Caco-2 (cell line): ENCODE measurements at regions not wholly inside any gene's neighbourhood (a gene's known extent, or its start where the extent isn't known, plus 50 kb on each side); places are given as distances from the start of the nearest gene placed in this dataset.

Experiments
- BruUV-seq: library from RNA; stranded (reverse); fragments of 400-500 nt; replicated peaks from 2 replicates; lab custom pipeline; 2021; lab: Mats Ljungman, UMichigan
- CTCF ChIA-PET: fragments of 300-600 bp; sonication (Branson Sonifier 250); formaldehyde crosslinking; loops from one replicate; lab custom pipeline; 2022; ENCODE audit warnings: antibody characterized with exemption; lab: Charles Lee
- POLR2A ChIA-PET: fragments of 300-600 bp; sonication (Branson Sonifier 250); formaldehyde crosslinking; loops from one replicate; lab custom pipeline; 2022; ENCODE audit warnings: antibody characterized with exemption; lab: Charles Lee
- DNase-seq, 2 experiments: peaks; one replicate each; pipeline versions ENCODE4 v3.0.0 to v3.0.0-alpha.2; 2020 to 2022
- H3K27me3 ChIP-seq: replicated peaks from 2 replicates; pipeline ENCODE4 v1.6.0; 2011; ENCODE audit warnings: low read length; ENCODE audit not compliant: control insufficient read depth, insufficient read depth
- H3K36me3 ChIP-seq: 2 replicates; pipeline ENCODE4 v1.5.1; 2011; ENCODE audit warnings: low read length; ENCODE audit not compliant: control insufficient read depth, insufficient read depth
- H3K4me1 ChIP-seq: fragments of 250-450 bp; sonication (Bioruptor Pico); 2 replicates; pipeline ENCODE4 v1.5.1; 2020; ENCODE audit warnings: mild to moderate bottlenecking
- H3K4me3 ChIP-seq: 2 replicates; pipeline ENCODE4 v1.5.1; 2011; ENCODE audit warnings: low read depth, mild to moderate bottlenecking, control low read depth, low read length
- H3K9me3 ChIP-seq: fragments of 250-450 bp; sonication (Bioruptor Pico); 2 replicates; pipeline ENCODE4 v1.5.1; 2020; ENCODE audit warnings: mild to moderate bottlenecking, moderate library complexity
- H3K27ac Mint-ChIP-seq: one replicate; pipeline ENCODE4 v1.8.0; 2022; ENCODE audit warnings: mixed read lengths; ENCODE audit not compliant: unreplicated experiment
- H3K27me3 Mint-ChIP-seq: one replicate; pipeline ENCODE4 v1.8.0; 2022; ENCODE audit warnings: mixed read lengths; ENCODE audit not compliant: insufficient read depth, unreplicated experiment
- H3K36me3 Mint-ChIP-seq: one replicate; pipeline ENCODE4 v1.8.0; 2022; ENCODE audit warnings: mild to moderate bottlenecking, mixed read lengths; ENCODE audit not compliant: insufficient read depth, unreplicated experiment
- H3K4me1 Mint-ChIP-seq: one replicate; pipeline ENCODE4 v1.8.0; 2022; ENCODE audit warnings: low read depth, mixed read lengths; ENCODE audit not compliant: unreplicated experiment
- H3K4me3 Mint-ChIP-seq: one replicate; pipeline ENCODE4 v1.8.0; 2022; ENCODE audit warnings: mild to moderate bottlenecking, moderate library complexity, mixed read lengths; ENCODE audit not compliant: unreplicated experiment
- H3K9me3 Mint-ChIP-seq: one replicate; pipeline ENCODE4 v1.8.0; 2022; ENCODE audit warnings: mixed read lengths; ENCODE audit not compliant: unreplicated experiment
- intact Hi-C: fragments of 100-400 bp; cut with micrococcal nuclease; formaldehyde crosslinking; loops from one replicate; pipeline ENCODE4 v1.10.0; 2022; ENCODE audit not compliant: unreplicated experiment
- TF ChIP-seq, protein P1 (sequence below), 2 experiments: fragments of 200-600 bp in 1 of 2; IDR thresholded peaks; 1 replicate in 1 of 2; 2 replicates in 1 of 2; pipeline versions ENCODE4 v1.5.1 to v1.8.0; 2011 to 2022; ENCODE audit warnings: antibody characterized with exemption in 1 of 2, control low read depth in 1 of 2, inconsistent platforms in 1 of 2, low read depth in 1 of 2, low read length in 1 of 2, mild to moderate bottlenecking in 1 of 2, moderate library complexity in 1 of 2; ENCODE audit not compliant: insufficient read depth in 1 of 2, severe bottlenecking in 1 of 2, unreplicated experiment in 1 of 2

GRCh38 chr2:239519089-239519920, 118.5 kb upstream of the HDAC4 start:
- no TSS peak for BruUV-seq
- no peaks in the 10 kb centered on the region for H3K27me3 Mint-ChIP-seq
- intact Hi-C loops = no loop called here
- Histone ChIP-seq H3K36me3 (no peaks in the 10 kb centered on the region), H3K27me3 (no peaks in the 10 kb centered on the region), H3K4me1 (no peaks in the 10 kb centered on the region), H3K4me3 (no peak overlapping the region), H3K9me3 (no peaks in the 10 kb centered on the region)
- no peak for DNase-seq
- no peak overlapping the region for H3K4me3 Mint-ChIP-seq
- H3K9me3 Mint-ChIP-seq = no peaks in the 10 kb centered on the region
- no peaks in the 10 kb centered on the region for H3K4me1 Mint-ChIP-seq
- no peak overlapping the region for H3K27ac Mint-ChIP-seq
- ChIA-PET CTCF (no interaction called here), POLR2A (no interaction called here)
- TF ChIP-seq, protein P1, sequence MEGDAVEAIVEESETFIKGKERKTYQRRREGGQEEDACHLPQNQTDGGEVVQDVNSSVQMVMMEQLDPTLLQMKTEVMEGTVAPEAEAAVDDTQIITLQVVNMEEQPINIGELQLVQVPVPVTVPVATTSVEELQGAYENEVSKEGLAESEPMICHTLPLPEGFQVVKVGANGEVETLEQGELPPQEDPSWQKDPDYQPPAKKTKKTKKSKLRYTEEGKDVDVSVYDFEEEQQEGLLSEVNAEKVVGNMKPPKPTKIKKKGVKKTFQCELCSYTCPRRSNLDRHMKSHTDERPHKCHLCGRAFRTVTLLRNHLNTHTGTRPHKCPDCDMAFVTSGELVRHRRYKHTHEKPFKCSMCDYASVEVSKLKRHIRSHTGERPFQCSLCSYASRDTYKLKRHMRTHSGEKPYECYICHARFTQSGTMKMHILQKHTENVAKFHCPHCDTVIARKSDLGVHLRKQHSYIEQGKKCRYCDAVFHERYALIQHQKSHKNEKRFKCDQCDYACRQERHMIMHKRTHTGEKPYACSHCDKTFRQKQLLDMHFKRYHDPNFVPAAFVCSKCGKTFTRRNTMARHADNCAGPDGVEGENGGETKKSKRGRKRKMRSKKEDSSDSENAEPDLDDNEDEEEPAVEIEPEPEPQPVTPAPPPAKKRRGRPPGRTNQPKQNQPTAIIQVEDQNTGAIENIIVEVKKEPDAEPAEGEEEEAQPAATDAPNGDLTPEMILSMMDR (IDR thresholded peaks at IDR 0.05; ENCODE audit: insufficient read depth in 1 of 2, low read depth in 1 of 2, low read length in 1 of 2, severe bottlenecking in 1 of 2, unreplicated experiment in 1 of 2) = no peak
- no peaks in the 10 kb centered on the region for H3K36me3 Mint-ChIP-seq

GRCh38 chr2:239518286-239519088, 117.7 kb upstream of the HDAC4 start:
- intact Hi-C loops = no loop called here
- TF ChIP-seq, protein P1 (IDR thresholded peaks at IDR 0.05; ENCODE audit: insufficient read depth in 1 of 2, low read depth in 1 of 2, low read length in 1 of 2, severe bottlenecking in 1 of 2, unreplicated experiment in 1 of 2) = no peak
- Mint-ChIP-seq H3K4me1 (no peaks in the 10 kb centered on the region), H3K27me3 (no peaks in the 10 kb centered on the region), H3K4me3 (no peak overlapping the region), H3K27ac (no peak overlapping the region), H3K9me3 (peaks cover 2% of the 10 kb centered on the region), H3K36me3 (no peaks in the 10 kb centered on the region)
- ChIA-PET POLR2A (no interaction called here), CTCF (interaction anchor here (0.6 kb wide), 1 partner anchor 10 kb away, joined by 3 read pairs; no protein-coding TSS in a partner anchor)
- no peaks in the 10 kb centered on the region for H3K9me3 ChIP-seq
- H3K4me1 ChIP-seq = no peaks in the 10 kb centered on the region
- no peak for DNase-seq
- H3K27me3 ChIP-seq = no peaks in the 10 kb centered on the region
- no peaks in the 10 kb centered on the region for H3K36me3 ChIP-seq
- no TSS peak for BruUV-seq
- H3K4me3 ChIP-seq = no peak overlapping the region

GRCh38 chr2:239517686-239518085, 116.9 kb upstream of the HDAC4 start:
- ChIA-PET CTCF (no interaction called here), POLR2A (no interaction called here)
- Mint-ChIP-seq H3K36me3 (no peaks in the 10 kb centered on the region), H3K9me3 (peaks cover 9% of the 10 kb centered on the region), H3K27me3 (no peaks in the 10 kb centered on the region), H3K4me3 (no peak overlapping the region), H3K27ac (no peak overlapping the region), H3K4me1 (no peaks in the 10 kb centered on the region)
- H3K36me3 ChIP-seq = no peaks in the 10 kb centered on the region
- H3K4me3 ChIP-seq = no peak overlapping the region
- no peaks in the 10 kb centered on the region for H3K4me1 ChIP-seq
- no peak for DNase-seq
- H3K27me3 ChIP-seq = no peaks in the 10 kb centered on the region
- intact Hi-C loops = no loop called here
- no peaks in the 10 kb centered on the region for H3K9me3 ChIP-seq
- no TSS peak for BruUV-seq
- TF ChIP-seq, protein P1 (IDR thresholded peaks at IDR 0.05; ENCODE audit: insufficient read depth in 1 of 2, low read depth in 1 of 2, low read length in 1 of 2, severe bottlenecking in 1 of 2, unreplicated experiment in 1 of 2) = no peak
